A673 (cell line): ENCODE measurements at regions not wholly inside any gene's neighbourhood (a gene's known extent, or its start where the extent isn't known, plus 50 kb on each side); places are given as distances from the start of the nearest gene placed in this dataset.

Experiments used
- BruUV-seq: library from RNA; stranded (reverse); fragments of 400-500 nt; replicated peaks from 2 replicates; lab custom pipeline; 2021; lab: Mats Ljungman, UMichigan
- CTCF ChIA-PET: fragments of 300-600 bp; sonication (Branson Sonifier 250); formaldehyde crosslinking; loops from one replicate; lab custom pipeline; 2022; ENCODE audit warnings: antibody characterized with exemption; lab: Charles Lee
- POLR2A ChIA-PET: fragments of 300-600 bp; sonication (Branson Sonifier 250); formaldehyde crosslinking; loops from one replicate; lab custom pipeline; 2022; ENCODE audit warnings: antibody characterized with exemption; ENCODE audit not compliant: low non-redundant PET; lab: Charles Lee
- DNase-seq: peaks from one replicate; pipeline ENCODE4 v3.0.0-alpha.2; 2015; ENCODE audit warnings: low spot score
- H3K27ac ChIP-seq: fragments of 200-600 bp; sonication (generic); 2 replicates; pipeline ENCODE4 v1.5.1; 2016; ENCODE audit warnings: mixed run types, low read depth, mild to moderate bottlenecking, mixed read lengths, antibody characterized with exemption, low read length; ENCODE audit not compliant: poor library complexity, severe bottlenecking
- H3K27me3 ChIP-seq: fragments of 200-600 bp; sonication (generic); replicated peaks from 2 replicates; pipeline ENCODE4 v1.6.1; 2017; ENCODE audit warnings: mixed run types, low read depth, mild to moderate bottlenecking, mixed read lengths, antibody characterized with exemption, low read length; ENCODE audit not compliant: insufficient read depth, poor library complexity
- H3K36me3 ChIP-seq: fragments of 200-600 bp; sonication (generic); 2 replicates; pipeline ENCODE4 v1.6.1; 2016; ENCODE audit warnings: mixed run types, mild to moderate bottlenecking, mixed read lengths, antibody characterized with exemption, low read length; ENCODE audit not compliant: insufficient read depth, poor library complexity, severe bottlenecking
- H3K4me1 ChIP-seq: fragments of 200-600 bp; sonication (generic); 2 replicates; pipeline ENCODE4 v1.6.1; 2017; ENCODE audit warnings: mixed run types, mild to moderate bottlenecking, mixed read lengths, antibody characterized with exemption, low read length; ENCODE audit not compliant: insufficient read depth, poor library complexity, severe bottlenecking
- H3K4me3 ChIP-seq: fragments of 200-600 bp; sonication (generic); 2 replicates; pipeline ENCODE4 v1.5.1; 2016; ENCODE audit warnings: low read depth, mixed run types, mild to moderate bottlenecking, mixed read lengths, low read length; ENCODE audit not compliant: poor library complexity, severe bottlenecking
- H3K9me3 ChIP-seq: fragments of 200-600 bp; sonication (generic); 2 replicates; pipeline ENCODE4 v1.6.1; 2016; ENCODE audit warnings: mixed run types, low read depth, mild to moderate bottlenecking, mixed read lengths, antibody characterized with exemption, low read length; ENCODE audit not compliant: poor library complexity, severe bottlenecking
- EZH2 ChIP-seq: fragments of 200-600 bp; sonication (generic); IDR thresholded peaks from 2 replicates; pipeline ENCODE4 v1.6.1; 2017; ENCODE audit warnings: borderline replicate concordance, low read depth, mild to moderate bottlenecking, mixed read lengths, antibody characterized with exemption, low read length; ENCODE audit not compliant: poor library complexity, severe bottlenecking
- intact Hi-C: fragments of 100-400 bp; cut with micrococcal nuclease; formaldehyde crosslinking; loops from one replicate; pipeline ENCODE4 v1.10.0; 2022; ENCODE audit not compliant: unreplicated experiment
- TF ChIP-seq, protein P1 (sequence below): fragments of 300-800, 200-600 bp; sonication (generic); conservative IDR thresholded peaks from 2 replicates; pipeline ENCODE4 v1.5.1; 2017; ENCODE audit warnings: low read depth, mild to moderate bottlenecking, antibody characterized with exemption, low read length, moderate library complexity, mixed read lengths

DNA sequence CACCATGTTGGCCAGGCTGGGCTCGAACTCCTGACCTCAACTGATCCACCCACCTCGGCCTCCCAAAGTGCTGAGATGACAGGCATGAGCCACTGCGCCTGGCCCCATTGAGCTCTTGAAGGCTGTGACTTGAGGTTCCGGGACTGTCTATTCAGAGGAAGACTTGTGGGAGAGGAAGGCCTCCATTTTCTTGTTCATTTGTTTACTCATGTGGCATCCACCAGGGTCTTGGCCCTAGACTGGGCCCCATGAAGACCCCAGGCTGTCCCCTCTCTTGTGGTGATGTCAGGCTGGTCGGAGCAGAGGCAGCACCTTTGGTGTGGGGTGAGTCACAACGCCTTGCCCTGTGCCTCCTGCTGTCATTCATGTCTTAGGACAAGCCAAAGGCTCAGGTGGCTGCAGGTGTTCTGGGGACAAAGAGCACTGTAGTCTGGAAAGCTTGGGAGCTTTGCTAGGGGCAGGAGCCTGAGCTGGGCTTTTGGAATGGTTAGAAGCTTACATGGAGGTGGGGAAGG, 224.6 kb upstream of the C1orf174 start:
- TF ChIP-seq, protein P1, sequence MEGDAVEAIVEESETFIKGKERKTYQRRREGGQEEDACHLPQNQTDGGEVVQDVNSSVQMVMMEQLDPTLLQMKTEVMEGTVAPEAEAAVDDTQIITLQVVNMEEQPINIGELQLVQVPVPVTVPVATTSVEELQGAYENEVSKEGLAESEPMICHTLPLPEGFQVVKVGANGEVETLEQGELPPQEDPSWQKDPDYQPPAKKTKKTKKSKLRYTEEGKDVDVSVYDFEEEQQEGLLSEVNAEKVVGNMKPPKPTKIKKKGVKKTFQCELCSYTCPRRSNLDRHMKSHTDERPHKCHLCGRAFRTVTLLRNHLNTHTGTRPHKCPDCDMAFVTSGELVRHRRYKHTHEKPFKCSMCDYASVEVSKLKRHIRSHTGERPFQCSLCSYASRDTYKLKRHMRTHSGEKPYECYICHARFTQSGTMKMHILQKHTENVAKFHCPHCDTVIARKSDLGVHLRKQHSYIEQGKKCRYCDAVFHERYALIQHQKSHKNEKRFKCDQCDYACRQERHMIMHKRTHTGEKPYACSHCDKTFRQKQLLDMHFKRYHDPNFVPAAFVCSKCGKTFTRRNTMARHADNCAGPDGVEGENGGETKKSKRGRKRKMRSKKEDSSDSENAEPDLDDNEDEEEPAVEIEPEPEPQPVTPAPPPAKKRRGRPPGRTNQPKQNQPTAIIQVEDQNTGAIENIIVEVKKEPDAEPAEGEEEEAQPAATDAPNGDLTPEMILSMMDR = no peak
- no peak for TF ChIP-seq EZH2
- Histone ChIP-seq H3K4me3 (no peak overlapping the region), H3K27ac (no peak overlapping the region), H3K27me3 (peaks cover 38% of the 10 kb centered on the region), H3K9me3 (no peaks in the 10 kb centered on the region), H3K4me1 (no peaks in the 10 kb centered on the region), H3K36me3 (no peaks in the 10 kb centered on the region)
- DNase-seq = no peak
- POLR2A ChIA-PET = no interaction called here
- CTCF ChIA-PET = no interaction called here
- BruUV-seq = no TSS peak
- intact Hi-C loops = no loop called here

- POLR2A ChIA-PET = no interaction called here
- CTCF ChIA-PET = no interaction called here
- Histone ChIP-seq H3K4me3 (no peak overlapping the region), H3K4me1 (no peaks in the 10 kb centered on the region), H3K9me3 (no peaks in the 10 kb centered on the region), H3K27me3 (peaks cover 38% of the 10 kb centered on the region), H3K36me3 (no peaks in the 10 kb centered on the region), H3K27ac (no peak overlapping the region)
- intact Hi-C loops = no loop called here
- DNase-seq = no peak
- TF ChIP-seq EZH2 = no peak
- TF ChIP-seq, protein P1 = no peak
- BruUV-seq = no TSS peak
Observed at GRCh38 chr1:4126251-4126650, 226.2 kb upstream of the C1orf174 start.

- Histone ChIP-seq H3K36me3 (no peaks in the 10 kb centered on the region), H3K4me3 (no peak overlapping the region), H3K9me3 (no peaks in the 10 kb centered on the region), H3K27me3 (peaks cover 38% of the 10 kb centered on the region), H3K27ac (no peak overlapping the region), H3K4me1 (no peaks in the 10 kb centered on the region)
- CTCF ChIA-PET = no interaction called here
- POLR2A ChIA-PET = no interaction called here
- TF ChIP-seq EZH2 = no peak
- TF ChIP-seq, protein P1 = no peak
- intact Hi-C loops = no loop called here
- DNase-seq = no peak
- no TSS peak for BruUV-seq
Observed at GRCh38 chr1:4126731-4127591, 226.9 kb upstream of the C1orf174 start.
